ENCODE measurements at regions not wholly inside any gene's neighbourhood (a gene's known extent, or its start where the extent isn't known, plus 50 kb on each side); places are given as distances from the start of the nearest gene placed in this dataset.
"Not testable (repeated sequence)": the region's sequence is repeated elsewhere in the genome, so short reads cannot be mapped to it uniquely, and the experiment has no call there.

GRCh38 chr15:87477737-87478686 lies 778.5 kb downstream of the NTRK3 start:
- no peaks in the 10 kb centered on the region for H3K36me3 ChIP-seq (ENCODE audit: insufficient read depth, low read length)
- ATAC-seq (ENCODE audit: insufficient read depth, low read depth), result no peak
- no peak overlapping the region for H3K27ac ChIP-seq (ENCODE audit: low read length)
- no peak overlapping the region for H3K9ac ChIP-seq (ENCODE audit: low read depth, low read length)
- H3K9me3 ChIP-seq (ENCODE audit: insufficient read depth, low read length, severe bottlenecking), result no peaks in the 10 kb centered on the region
- DNase-seq, result no peak
- no peak overlapping the region for H3K4me3 ChIP-seq (ENCODE audit: low read depth in 1 of 2, low read length in 2 of 2)
- no peak overlapping the region for H2AFZ ChIP-seq (ENCODE audit: low read depth, low read length)
- no peaks in the 10 kb centered on the region for H3K4me1 ChIP-seq (ENCODE audit: insufficient read depth, low read length)
- no peaks in the 10 kb centered on the region for H3K79me2 ChIP-seq (ENCODE audit: insufficient read depth, low read length)
- no peak for TF ChIP-seq EZH2 (IDR thresholded peaks at IDR 0.05; ENCODE audit: borderline replicate concordance, low read depth, low read length, severe bottlenecking)
- no peak for TF ChIP-seq CTCF (IDR thresholded peaks at IDR 0.05; ENCODE audit: borderline replicate concordance, extremely low read depth, low read length, poor library complexity, severe bottlenecking)
- no peaks in the 10 kb centered on the region for H3K27me3 ChIP-seq (ENCODE audit: insufficient read depth, low read length, poor library complexity)
- H4K20me1 ChIP-seq (ENCODE audit: insufficient read depth, low read length), result no peaks in the 10 kb centered on the region
- H3K4me2 ChIP-seq (ENCODE audit: insufficient read depth, low read length), result no peak overlapping the region

GRCh38 chr15:87477026-87477425 lies 779.5 kb downstream of the NTRK3 start:
- no peak overlapping the region for H3K4me2 ChIP-seq (ENCODE audit: insufficient read depth, low read length)
- TF ChIP-seq CTCF (IDR thresholded peaks at IDR 0.05; ENCODE audit: borderline replicate concordance, extremely low read depth, low read length, poor library complexity, severe bottlenecking), result no peak
- no peak for TF ChIP-seq EZH2 (IDR thresholded peaks at IDR 0.05; ENCODE audit: borderline replicate concordance, low read depth, low read length, severe bottlenecking)
- no peaks in the 10 kb centered on the region for H3K27me3 ChIP-seq (ENCODE audit: insufficient read depth, low read length, poor library complexity)

GRCh38 chr15:87470923-87471322 lies 785.6 kb downstream of the NTRK3 start:
- ATAC-seq (ENCODE audit: insufficient read depth, low read depth), result no peak
- H3K4me3 ChIP-seq (ENCODE audit: low read depth in 1 of 2, low read length in 2 of 2), result no peak overlapping the region
- H3K4me2 ChIP-seq (ENCODE audit: insufficient read depth, low read length), result no peak overlapping the region
- H3K9me3 ChIP-seq (ENCODE audit: insufficient read depth, low read length, severe bottlenecking), result no peaks in the 10 kb centered on the region
- no peaks in the 10 kb centered on the region for H3K36me3 ChIP-seq (ENCODE audit: insufficient read depth, low read length)
- no peak overlapping the region for H3K9ac ChIP-seq (ENCODE audit: low read depth, low read length)
- H3K27ac ChIP-seq (ENCODE audit: low read length), result no peak overlapping the region
- TF ChIP-seq EZH2 (IDR thresholded peaks at IDR 0.05; ENCODE audit: borderline replicate concordance, low read depth, low read length, severe bottlenecking), result no peak
- no peak for TF ChIP-seq CTCF (IDR thresholded peaks at IDR 0.05; ENCODE audit: borderline replicate concordance, extremely low read depth, low read length, poor library complexity, severe bottlenecking)
- H3K27me3 ChIP-seq (ENCODE audit: insufficient read depth, low read length, poor library complexity), result no peaks in the 10 kb centered on the region
- no peaks in the 10 kb centered on the region for H3K4me1 ChIP-seq (ENCODE audit: insufficient read depth, low read length)
- H4K20me1 ChIP-seq (ENCODE audit: insufficient read depth, low read length), result no peaks in the 10 kb centered on the region
- H2AFZ ChIP-seq (ENCODE audit: low read depth, low read length), result no peak overlapping the region
- DNase-seq, result no peak
- no peaks in the 10 kb centered on the region for H3K79me2 ChIP-seq (ENCODE audit: insufficient read depth, low read length)

More at GRCh38 chr15:87477026-87477425, 779.5 kb downstream of the NTRK3 start:
- Histone ChIP-seq H3K9me3 (ENCODE audit: insufficient read depth, low read length, severe bottlenecking) (no peaks in the 10 kb centered on the region), H3K4me3 (ENCODE audit: low read depth in 1 of 2, low read length in 2 of 2) (no peak overlapping the region), H3K79me2 (ENCODE audit: insufficient read depth, low read length) (no peaks in the 10 kb centered on the region), H3K4me1 (ENCODE audit: insufficient read depth, low read length) (no peaks in the 10 kb centered on the region), H4K20me1 (ENCODE audit: insufficient read depth, low read length) (no peaks in the 10 kb centered on the region), H3K36me3 (ENCODE audit: insufficient read depth, low read length) (no peaks in the 10 kb centered on the region), H3K9ac (ENCODE audit: low read depth, low read length) (no peak overlapping the region), H3K27ac (ENCODE audit: low read length) (no peak overlapping the region), H2AFZ (ENCODE audit: low read depth, low read length) (no peak overlapping the region)
- DNase-seq (no peak), ATAC-seq (ENCODE audit: insufficient read depth, low read depth) (no peak)

- not testable (repeated sequence) for H4K20me1 ChIP-seq (ENCODE audit: insufficient read depth, low read length); H3K4me3 ChIP-seq (ENCODE audit: low read depth in 1 of 2, low read length in 2 of 2); H3K36me3 ChIP-seq (ENCODE audit: insufficient read depth, low read length); ATAC-seq (ENCODE audit: insufficient read depth, low read depth); H3K4me2 ChIP-seq (ENCODE audit: insufficient read depth, low read length); H3K9ac ChIP-seq (ENCODE audit: low read depth, low read length); H3K4me1 ChIP-seq (ENCODE audit: insufficient read depth, low read length); H3K27ac ChIP-seq (ENCODE audit: low read length); H3K79me2 ChIP-seq (ENCODE audit: insufficient read depth, low read length); H3K27me3 ChIP-seq (ENCODE audit: insufficient read depth, low read length, poor library complexity); H2AFZ ChIP-seq (ENCODE audit: low read depth, low read length); H3K9me3 ChIP-seq (ENCODE audit: insufficient read depth, low read length, severe bottlenecking)
- peak; percentile 57 for DNase-seq
These were observed 792.6 kb downstream of the NTRK3 start for GRCh38 chr15:87463956-87464355.
